ENCODE measurements at regions not wholly inside any gene's neighbourhood (a gene's known extent, or its start where the extent isn't known, plus 50 kb on each side); places are given as distances from the start of the nearest gene placed in this dataset.

GRCh38 chr10:4001811-4002210 lies 216.8 kb upstream of the KLF6 start:
- dilution Hi-C loops (cut with MboI; ENCODE audit: extremely low pct_ligation_motif_present, low sequenced_read_pairs), result no loop called here
- Histone ChIP-seq H3K4me1 (ENCODE audit: control insufficient read depth, extremely low read depth, insufficient read depth, low read length) (no peaks in the 10 kb centered on the region), H3K36me3 (ENCODE audit: control insufficient read depth in 2 of 2, extremely low read depth in 1 of 2, insufficient read depth in 2 of 2, low read length in 2 of 2) (no peaks in the 10 kb centered on the region), H3K79me2 (ENCODE audit: control insufficient read depth, insufficient read depth, low read length) (no peaks in the 10 kb centered on the region), H3K4me3 (ENCODE audit: control insufficient read depth in 2 of 3, extremely low read depth in 1 of 3, insufficient read depth in 2 of 3, low read depth in 1 of 3, low read length in 3 of 3) (no peak overlapping the region), H3K9me3 (ENCODE audit: control insufficient read depth, low read depth, low read length) (no peaks in the 10 kb centered on the region), H3K4me2 (ENCODE audit: control insufficient read depth, extremely low read depth, insufficient read depth, low read depth, low read length) (no peak overlapping the region), H4K20me1 (ENCODE audit: control insufficient read depth, extremely low read depth, insufficient read depth, low read length) (no peaks in the 10 kb centered on the region), H3K9ac (ENCODE audit: control insufficient read depth, extremely low read depth, insufficient read depth, low read length) (no peak overlapping the region), H3K27me3 (ENCODE audit: control insufficient read depth, extremely low read depth, insufficient read depth, low read length) (no peaks in the 10 kb centered on the region), H3K27ac (ENCODE audit: control insufficient read depth, insufficient read depth, low read length) (no peak overlapping the region), H3K9me1 (ENCODE audit: control insufficient read depth, extremely low read depth, insufficient read depth, low read length) (no peaks in the 10 kb centered on the region), H2AFZ (ENCODE audit: control insufficient read depth, low read length) (no peak overlapping the region)
- FAIRE-seq, result no peak
- no peak for DNase-seq (ENCODE audit: low read depth, low spot score)
- TF ChIP-seq CTCF (optimal IDR thresholded peaks at IDR 0.05 in 1 of 3, IDR thresholded peaks at IDR 0.05 in 1 of 3, conservative IDR thresholded peaks at IDR 0.05 in 1 of 3; ENCODE audit: extremely low read depth in 1 of 3, insufficient read depth in 2 of 3, low read length in 3 of 3) (no peak), EZH2 (IDR thresholded peaks at IDR 0.05; ENCODE audit: low read length) (no peak)

- no peaks in the 10 kb centered on the region for H3K9me3 ChIP-seq (ENCODE audit: control insufficient read depth, low read depth, low read length)
- H3K4me3 ChIP-seq (ENCODE audit: control insufficient read depth in 2 of 3, extremely low read depth in 1 of 3, insufficient read depth in 2 of 3, low read depth in 1 of 3, low read length in 3 of 3), result no peak overlapping the region
- H3K79me2 ChIP-seq (ENCODE audit: control insufficient read depth, insufficient read depth, low read length), result no peaks in the 10 kb centered on the region
- H3K27ac ChIP-seq (ENCODE audit: control insufficient read depth, insufficient read depth, low read length), result no peak overlapping the region
- no peak overlapping the region for H3K4me2 ChIP-seq (ENCODE audit: control insufficient read depth, extremely low read depth, insufficient read depth, low read depth, low read length)
- DNase-seq (ENCODE audit: low read depth, low spot score) (no peak), FAIRE-seq (no peak)
- H3K36me3 ChIP-seq (ENCODE audit: control insufficient read depth in 2 of 2, extremely low read depth in 1 of 2, insufficient read depth in 2 of 2, low read length in 2 of 2), result no peaks in the 10 kb centered on the region
- H4K20me1 ChIP-seq (ENCODE audit: control insufficient read depth, extremely low read depth, insufficient read depth, low read length), result no peaks in the 10 kb centered on the region
- no peak overlapping the region for H3K9ac ChIP-seq (ENCODE audit: control insufficient read depth, extremely low read depth, insufficient read depth, low read length)
- no peaks in the 10 kb centered on the region for H3K9me1 ChIP-seq (ENCODE audit: control insufficient read depth, extremely low read depth, insufficient read depth, low read length)
- H2AFZ ChIP-seq (ENCODE audit: control insufficient read depth, low read length), result no peak overlapping the region
- no peaks in the 10 kb centered on the region for H3K27me3 ChIP-seq (ENCODE audit: control insufficient read depth, extremely low read depth, insufficient read depth, low read length)
- dilution Hi-C loops (cut with MboI; ENCODE audit: extremely low pct_ligation_motif_present, low sequenced_read_pairs), result no loop called here
- TF ChIP-seq CTCF (optimal IDR thresholded peaks at IDR 0.05 in 1 of 3, IDR thresholded peaks at IDR 0.05 in 1 of 3, conservative IDR thresholded peaks at IDR 0.05 in 1 of 3; ENCODE audit: extremely low read depth in 1 of 3, insufficient read depth in 2 of 3, low read length in 3 of 3) (no peak), EZH2 (IDR thresholded peaks at IDR 0.05; ENCODE audit: low read length) (no peak)
- peaks cover 10% of the 10 kb centered on the region for H3K4me1 ChIP-seq (ENCODE audit: control insufficient read depth, extremely low read depth, insufficient read depth, low read length)
Observed at GRCh38 chr10:3999642-4000041, 214.6 kb upstream of the KLF6 start.

Data from keratinocyte (primary cell).